T-cell (primary cell): ENCODE measurements at regions not wholly inside any gene's neighbourhood (a gene's known extent, or its start where the extent isn't known, plus 50 kb on each side); places are given as distances from the start of the nearest gene placed in this dataset.

ENCODE experiments used
- ATAC-seq, 4 experiments: fragments of 200-7000 bp in 3 of 4; fragments of 150-1000 bp in 1 of 4; cut with Tn5 transposase; replicated peaks in 1 of 4; 1 replicate in 3 of 4; 2 replicates in 1 of 4; pipeline ENCODE4 v1.10.0; 2021; ENCODE audit warnings: moderate library complexity in 3 of 4, mild to moderate bottlenecking in 2 of 4, moderate number of reproducible peaks in 1 of 4
- CTCF ChIA-PET, 2 donors: fragments of 300-600 bp; sonication (Branson Sonifier 250); formaldehyde crosslinking; loops; one replicate each; lab custom pipeline; 2022; ENCODE audit warnings: antibody characterized with exemption in 2 of 2; lab: Charles Lee
- POLR2A ChIA-PET, 2 donors: fragments of 300-600 bp; sonication (Branson Sonifier 250); formaldehyde crosslinking; loops; one replicate each; lab custom pipeline; 2022; ENCODE audit warnings: antibody characterized with exemption in 2 of 2; lab: Charles Lee
- DNase-seq, 35 experiments: peaks; one replicate each; pipeline versions ENCODE4 v3.0.0 to v3.0.0-alpha.2; 2013 to 2023
- H3K27ac ChIP-seq: one replicate; pipeline ENCODE4 v1.5.1; 2013; ENCODE audit warnings: low read length
- H3K27me3 ChIP-seq, 2 experiments: replicated peaks in 1 of 2; 1 replicate in 1 of 2; 2 replicates in 1 of 2; pipeline versions ENCODE4 v1.6.1 to v1.7.0; 2013; ENCODE audit warnings: low read length in 1 of 2, mixed read lengths in 1 of 2; ENCODE audit not compliant: control insufficient read depth in 2 of 2, insufficient read depth in 2 of 2; ENCODE audit errors: extremely low read depth in 1 of 2
- H3K36me3 ChIP-seq, 2 donors: 1 replicate in 1 of 2; 2 replicates in 1 of 2; pipeline versions ENCODE4 v1.6.1 to v1.7.0; 2013; ENCODE audit warnings: low read length in 1 of 2; ENCODE audit not compliant: control insufficient read depth in 2 of 2, insufficient read depth in 1 of 2; ENCODE audit errors: extremely low read depth in 1 of 2
- H3K4me1 ChIP-seq, 2 experiments: 1 replicate in 1 of 2; 2 replicates in 1 of 2; pipeline versions ENCODE4 v1.6.1 to v1.7.0; 2013; ENCODE audit warnings: low read length in 2 of 2, mixed read lengths in 1 of 2; ENCODE audit not compliant: insufficient read depth in 2 of 2, control insufficient read depth in 1 of 2; ENCODE audit errors: extremely low read depth in 1 of 2
- H3K4me3 ChIP-seq, 2 donors: 1 replicate in 1 of 2; 2 replicates in 1 of 2; pipeline versions ENCODE4 v1.5.1 to v1.7.0; 2013; ENCODE audit warnings: mild to moderate bottlenecking in 2 of 2, low read length in 1 of 2, moderate library complexity in 1 of 2; ENCODE audit not compliant: control insufficient read depth in 1 of 2; ENCODE audit errors: extremely low read depth in 1 of 2
- H3K9me3 ChIP-seq: 2 replicates; pipeline ENCODE4 v1.7.0; 2013
- H3K27ac Mint-ChIP-seq, 2 donors: one replicate each; pipeline ENCODE4 v1.8.0; 2020 to 2021; ENCODE audit warnings: mild to moderate bottlenecking in 2 of 2, mixed read lengths in 2 of 2
- H3K27me3 Mint-ChIP-seq, 2 donors: one replicate each; pipeline ENCODE4 v1.8.0; 2021 to 2022; ENCODE audit warnings: mixed read lengths in 2 of 2
- H3K36me3 Mint-ChIP-seq: one replicate; pipeline ENCODE4 v1.8.0; 2021; ENCODE audit warnings: mixed read lengths
- H3K4me1 Mint-ChIP-seq, 3 donors: one replicate each; pipeline ENCODE4 v1.8.0; 2020 to 2022; ENCODE audit warnings: mixed read lengths in 3 of 3, mild to moderate bottlenecking in 1 of 3
- H3K4me3 Mint-ChIP-seq, 3 donors: one replicate each; pipeline ENCODE4 v1.8.0; 2020 to 2022; ENCODE audit warnings: mild to moderate bottlenecking in 3 of 3, mixed read lengths in 3 of 3, moderate library complexity in 3 of 3
- H3K9me3 Mint-ChIP-seq, 3 donors: one replicate each; pipeline ENCODE4 v1.8.0; 2020 to 2022; ENCODE audit warnings: mixed read lengths in 3 of 3
- WGBS: methylation state at CpG from one replicate; pipeline ENCODE4 v1.1.5; 2013; ENCODE audit warnings: missing lambda C conversion rate; ENCODE audit not compliant: insufficient coverage; 5-methylcytosine and 5-hydroxymethylcytosine counted together

DNA sequence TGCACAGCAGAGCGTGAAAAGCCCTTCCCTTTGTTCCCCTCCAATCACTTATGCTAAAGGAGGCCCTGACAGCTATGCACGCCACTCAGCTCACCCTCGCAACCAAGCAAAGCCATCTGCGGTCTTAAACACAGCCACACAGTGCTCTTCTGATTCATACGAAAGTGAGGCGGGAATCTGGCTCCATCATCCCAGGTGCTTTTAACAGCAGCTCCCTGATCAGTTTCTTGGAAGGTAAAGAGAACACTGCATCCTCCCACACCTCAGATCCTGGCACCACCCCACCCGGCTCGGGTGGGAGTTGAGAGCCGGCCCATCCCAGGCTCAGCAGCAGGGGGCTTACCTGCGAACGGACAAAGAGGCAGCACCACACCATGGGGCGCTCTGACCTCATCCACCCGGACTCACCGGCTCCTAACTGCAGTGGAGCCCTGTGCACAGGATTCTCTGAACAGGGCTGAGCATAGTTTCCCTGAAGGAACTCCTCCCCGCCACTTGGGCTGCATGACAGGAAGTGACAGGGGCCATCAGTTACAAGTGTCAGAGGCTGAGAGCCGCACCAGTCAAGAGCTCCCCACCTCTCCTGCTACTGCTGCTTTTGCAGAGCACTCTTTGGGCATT lies 114.3 kb upstream of the ARHGEF3 start:
- Mint-ChIP-seq H3K9me3 (no peaks in the 10 kb centered on the region), H3K27ac (peak overlapping the region; percentile 97 to 99), H3K4me1 (peaks cover 68 to 85% (median 84%) of the 10 kb centered on the region in 3 donors), H3K4me3 (peak overlapping the region; percentile 87 to 93 (median 91)), H3K27me3 (no peaks in the 10 kb centered on the region), H3K36me3 (peaks cover 14% of the 10 kb centered on the region)
- H3K4me3 ChIP-seq, result peak overlapping the region; percentile 77 to 81
- ChIA-PET POLR2A (interaction anchor here (0.6 to 1.4 kb wide), 10 partner anchors 8 to 1118 kb away, joined by 3 to 7 read pairs (median 4); partner anchors contain the start of gene ARHGEF3 (in 1 of the 2)), CTCF (interaction anchor here (0.6 to 3.7 kb wide), 13 partner anchors 14 to 214 kb away, joined by 3 to 19 read pairs (median 3); partner anchors contain the start of gene ARHGEF3 (in 1 of the 2))
- H3K27me3 ChIP-seq, result no peaks in the 10 kb centered on the region
- peaks cover 35 to 50% of the 10 kb centered on the region in 2 experiments for H3K4me1 ChIP-seq
- peak overlapping the region; percentile 75 for H3K27ac ChIP-seq
- under 1% methylated on average over 16 of the region's 16 CpGs for WGBS
- no peaks in the 10 kb centered on the region for H3K36me3 ChIP-seq
- DNase-seq (peak; percentile 40 to 83 (median 69)), ATAC-seq (peak; percentile 90 to 94 (median 94))
- H3K9me3 ChIP-seq, result no peaks in the 10 kb centered on the region

DNA sequence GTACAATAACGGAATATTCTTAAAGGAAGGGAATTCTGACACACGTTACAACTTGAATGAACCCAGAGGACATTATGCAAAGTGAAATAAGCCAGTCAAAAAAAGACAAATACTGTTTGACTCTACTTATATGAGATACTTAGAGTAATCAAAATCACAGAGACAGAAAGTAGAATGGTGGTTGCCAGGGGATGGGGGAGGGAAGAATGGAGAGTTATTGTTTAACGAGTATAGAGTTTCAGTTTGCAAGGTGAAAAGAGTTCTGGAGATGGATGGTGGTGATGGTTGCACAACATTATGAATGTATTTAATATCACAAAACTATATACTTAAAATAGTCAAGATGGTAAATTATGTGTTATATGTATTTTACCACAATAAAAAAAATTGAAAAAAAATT lies 112.9 kb upstream of the ARHGEF3 start:
- DNase-seq (no peak), ATAC-seq (no peak)
- Histone ChIP-seq H3K36me3 (peaks cover 0 to 9% of the 10 kb centered on the region in 2 donors), H3K4me1 (peaks cover 35 to 53% of the 10 kb centered on the region in 2 experiments), H3K9me3 (no peaks in the 10 kb centered on the region), H3K4me3 (peak overlapping the region; percentile 35 to 81), H3K27ac (peak overlapping the region; percentile 75), H3K27me3 (no peaks in the 10 kb centered on the region)
- WGBS, result no CpG with 5 or more reads among the region's 3 CpGs
- peaks cover 21% of the 10 kb centered on the region for H3K36me3 Mint-ChIP-seq
- H3K9me3 Mint-ChIP-seq, result no peaks in the 10 kb centered on the region
- peaks cover 75 to 92% (median 92%) of the 10 kb centered on the region in 3 donors for H3K4me1 Mint-ChIP-seq
- H3K4me3 Mint-ChIP-seq, result peak overlapping the region; percentile 87 to 93 (median 91)
- ChIA-PET POLR2A (interaction anchor here in 1 of 2 donors (0.6 to 1.4 kb wide), 3 partner anchors 9 to 115 kb away, joined by 3 to 9 read pairs (median 3); no protein-coding TSS in a partner anchor), CTCF (interaction anchor here (0.5 to 1.3 kb wide), 5 partner anchors 51 to 872 kb away, joined by 3 to 4 read pairs (median 3); no protein-coding TSS in a partner anchor)
- H3K27me3 Mint-ChIP-seq, result no peaks in the 10 kb centered on the region
- peak overlapping the region; percentile 97 to 99 for H3K27ac Mint-ChIP-seq

DNA sequence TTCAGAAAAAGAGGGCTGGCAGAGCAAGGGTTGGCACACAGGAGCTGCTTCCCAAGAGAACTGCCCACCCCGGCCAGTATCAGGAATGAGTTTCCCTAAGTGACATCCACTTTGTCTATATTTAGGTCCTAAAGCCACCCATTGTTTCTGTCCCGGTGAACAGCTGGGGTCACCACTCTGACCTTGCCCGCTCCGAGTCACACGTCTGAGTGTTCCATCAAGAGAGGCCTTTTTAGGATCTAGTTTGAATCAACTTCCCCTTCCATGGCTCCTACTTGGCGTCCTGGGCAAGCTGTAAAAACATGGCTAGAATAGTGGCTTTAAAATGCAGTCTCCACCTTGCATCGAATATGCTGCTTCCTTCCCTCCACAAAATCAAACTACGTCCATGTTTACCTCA lies 109.6 kb upstream of the ARHGEF3 start:
- H3K9me3 ChIP-seq, result no peaks in the 10 kb centered on the region
- Mint-ChIP-seq H3K27ac (no peak overlapping the region), H3K4me3 (no peak overlapping the region), H3K27me3 (no peaks in the 10 kb centered on the region), H3K36me3 (peaks cover 41% of the 10 kb centered on the region), H3K4me1 (peaks cover 66 to 87% (median 84%) of the 10 kb centered on the region in 3 donors), H3K9me3 (no peaks in the 10 kb centered on the region)
- WGBS, result 91% methylated on average over 4 of the region's 8 CpGs
- H3K36me3 ChIP-seq, result peaks cover 3 to 13% of the 10 kb centered on the region in 2 donors
- no peaks in the 10 kb centered on the region for H3K27me3 ChIP-seq
- no peak for ATAC-seq
- DNase-seq, result no peak
- CTCF ChIA-PET, result interaction anchor here in 1 of 2 donors (0.5 kb wide), 1 partner anchor 1104 kb away, joined by 7 read pairs; no protein-coding TSS in a partner anchor
- H3K4me3 ChIP-seq, result no peak overlapping the region
- no peak overlapping the region for H3K27ac ChIP-seq
- POLR2A ChIA-PET, result interaction anchor here in 1 of 2 donors (0.5 to 0.8 kb wide), 2 partner anchors 13 to 20 kb away, joined by 3 to 5 read pairs; no protein-coding TSS in a partner anchor
- H3K4me1 ChIP-seq, result peaks cover 8 to 33% of the 10 kb centered on the region in 2 experiments

DNA sequence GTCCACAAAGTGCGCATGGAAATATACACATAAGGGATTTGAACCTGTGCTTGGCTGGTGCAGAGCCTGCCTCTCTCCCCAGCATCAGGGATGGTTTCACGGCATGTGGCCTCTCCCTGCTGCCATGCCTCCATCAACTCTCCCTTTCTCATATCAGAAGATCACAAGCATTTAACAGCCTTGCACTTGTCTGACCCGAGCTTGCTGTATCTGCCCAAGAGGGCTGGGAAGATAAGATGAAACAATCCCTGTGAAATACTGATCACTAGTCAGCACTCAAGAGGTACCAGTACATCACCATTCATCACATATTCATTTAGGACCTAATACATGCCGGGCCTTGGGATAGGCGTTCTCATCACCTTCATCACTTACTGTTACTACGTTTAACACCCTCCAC lies 107.6 kb upstream of the ARHGEF3 start:
- peaks cover 2 to 34% of the 10 kb centered on the region in 2 experiments for H3K4me1 ChIP-seq
- Mint-ChIP-seq H3K27me3 (no peaks in the 10 kb centered on the region), H3K27ac (no peak overlapping the region), H3K36me3 (peaks cover 36% of the 10 kb centered on the region), H3K4me3 (no peak overlapping the region), H3K4me1 (peaks cover 66 to 82% (median 81%) of the 10 kb centered on the region in 3 donors), H3K9me3 (no peaks in the 10 kb centered on the region)
- no peaks in the 10 kb centered on the region for H3K27me3 ChIP-seq
- ATAC-seq (no peak), DNase-seq (no peak)
- WGBS, result 90% methylated on average over 3 of the region's 6 CpGs
- ChIA-PET CTCF (interaction anchor here in 1 of 2 donors (0.6 kb wide), 1 partner anchor 19 kb away, joined by 3 read pairs; no protein-coding TSS in a partner anchor), POLR2A (no interaction called here)
- peaks cover 3 to 13% of the 10 kb centered on the region in 2 donors for H3K36me3 ChIP-seq
- H3K9me3 ChIP-seq, result no peaks in the 10 kb centered on the region
- no peak overlapping the region for H3K4me3 ChIP-seq
- H3K27ac ChIP-seq, result no peak overlapping the region

DNA sequence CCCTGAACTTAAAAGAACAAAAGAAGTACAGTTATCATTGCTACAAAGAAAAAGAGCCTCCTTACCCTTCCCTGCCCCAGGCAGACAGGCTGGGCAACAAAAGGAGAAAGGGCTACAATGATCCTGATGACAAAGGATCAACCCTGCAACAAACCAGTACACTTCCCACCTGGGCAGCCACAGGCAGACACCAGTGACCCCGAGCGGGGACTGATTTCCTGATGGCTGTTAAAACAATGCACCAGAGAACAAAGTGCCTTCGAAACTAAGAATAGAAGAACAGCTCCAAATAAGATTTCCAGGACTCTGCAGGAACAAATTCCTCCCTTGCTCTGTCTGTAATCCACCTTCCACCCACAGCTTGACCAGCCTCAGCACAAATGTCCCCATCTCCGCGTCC lies 106.3 kb upstream of the ARHGEF3 start:
- Histone ChIP-seq H3K4me3 (no peak overlapping the region), H3K4me1 (peaks cover 4 to 44% of the 10 kb centered on the region in 2 experiments), H3K36me3 (peaks cover 3 to 13% of the 10 kb centered on the region in 2 donors), H3K27ac (no peak overlapping the region), H3K27me3 (no peaks in the 10 kb centered on the region), H3K9me3 (no peaks in the 10 kb centered on the region)
- WGBS, result 100% methylated on average over 2 of the region's 5 CpGs
- ATAC-seq, result no peak
- Mint-ChIP-seq H3K27me3 (no peaks in the 10 kb centered on the region), H3K4me3 (no peak overlapping the region), H3K36me3 (peaks cover 35% of the 10 kb centered on the region), H3K4me1 (peaks cover 60 to 76% (median 75%) of the 10 kb centered on the region in 3 donors), H3K9me3 (no peaks in the 10 kb centered on the region), H3K27ac (peak overlapping the region in 1 of 2 donors; percentile 49)
- POLR2A ChIA-PET, result interaction anchor here in 1 of 2 donors (1.1 kb wide), 1 partner anchor 12 kb away, joined by 3 read pairs; no protein-coding TSS in a partner anchor
- CTCF ChIA-PET, result no interaction called here
- DNase-seq, result no peak

DNA sequence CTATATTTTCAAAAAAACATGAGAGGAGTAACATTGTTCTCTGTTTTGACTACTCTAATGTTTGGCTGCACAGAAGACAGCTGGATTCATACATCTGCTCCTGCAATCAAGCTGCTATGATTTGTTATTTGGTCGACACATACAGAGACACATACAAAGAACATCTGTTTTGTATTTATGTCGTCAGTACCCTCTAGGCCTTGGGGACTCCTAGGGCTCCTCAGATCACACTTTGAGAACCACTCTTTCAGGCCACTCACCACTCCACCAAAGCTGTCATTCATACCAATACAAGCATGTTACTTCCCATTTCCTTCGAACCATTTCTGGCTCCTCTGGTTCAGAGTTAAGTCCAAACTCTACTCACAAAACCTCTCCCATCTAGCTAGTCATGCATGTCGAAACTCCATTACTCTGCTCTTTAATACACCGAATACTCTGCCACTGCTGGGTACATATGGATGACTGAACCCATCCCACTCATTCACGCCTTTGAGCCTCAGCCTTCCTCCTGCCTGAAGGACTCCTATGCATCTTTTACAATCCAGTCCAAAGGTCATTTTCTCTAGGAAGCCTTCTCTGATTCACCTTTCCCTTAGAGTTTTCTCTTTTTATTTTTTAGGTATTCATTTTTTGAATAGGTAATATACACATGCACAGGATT lies 102.9 kb upstream of the ARHGEF3 start:
- DNase-seq, result no peak
- Histone ChIP-seq H3K4me1 (peaks cover 14 to 45% of the 10 kb centered on the region in 2 experiments), H3K4me3 (no peak overlapping the region), H3K27me3 (no peaks in the 10 kb centered on the region), H3K27ac (no peak overlapping the region), H3K36me3 (peaks cover 3 to 4% of the 10 kb centered on the region in 2 donors), H3K9me3 (no peaks in the 10 kb centered on the region)
- ATAC-seq, result no peak
- Mint-ChIP-seq H3K27ac (no peak overlapping the region), H3K9me3 (no peaks in the 10 kb centered on the region), H3K4me3 (no peak overlapping the region), H3K4me1 (peaks cover 72 to 76% (median 74%) of the 10 kb centered on the region in 3 donors), H3K27me3 (no peaks in the 10 kb centered on the region), H3K36me3 (peaks cover 35% of the 10 kb centered on the region)
- WGBS, result 90% methylated on average over 6 of the region's 6 CpGs
- CTCF ChIA-PET, result no interaction called here
- POLR2A ChIA-PET, result no interaction called here
